ENCODE measurements at regions not wholly inside any gene's neighbourhood (a gene's known extent, or its start where the extent isn't known, plus 50 kb on each side); places are given as distances from the start of the nearest gene placed in this dataset.

GRCh38 chr11:22991196-22991595 lies 130.9 kb upstream of the CCDC179 start:
- Mint-ChIP-seq H3K27me3 (no peaks in the 10 kb centered on the region), H3K36me3 (no peaks in the 10 kb centered on the region), H3K27ac (no peak overlapping the region), H3K4me1 (no peaks in the 10 kb centered on the region), H3K4me3 (no peak overlapping the region), H3K9me3 (peaks cover 10 to 19% (median 13%) of the 10 kb centered on the region in 3 donors)

GRCh38 chr11:23006730-23007129 lies 146.5 kb upstream of the CCDC179 start:
- no peaks in the 10 kb centered on the region for H3K4me1 Mint-ChIP-seq
- H3K27me3 Mint-ChIP-seq, result no peaks in the 10 kb centered on the region
- H3K27ac Mint-ChIP-seq, result no peak overlapping the region
- H3K36me3 Mint-ChIP-seq, result peaks cover 2% of the 10 kb centered on the region
- no peak overlapping the region for H3K4me3 Mint-ChIP-seq
- peaks cover 6 to 15% (median 7%) of the 10 kb centered on the region in 3 donors for H3K9me3 Mint-ChIP-seq

GRCh38 chr11:23010790-23011335 lies 150.6 kb upstream of the CCDC179 start:
- peaks cover 0 to 3% (median 0%) of the 10 kb centered on the region in 3 donors for H3K9me3 Mint-ChIP-seq
- H3K27ac Mint-ChIP-seq, result no peak overlapping the region
- no peaks in the 10 kb centered on the region for H3K4me1 Mint-ChIP-seq
- H3K36me3 Mint-ChIP-seq, result no peaks in the 10 kb centered on the region
- H3K4me3 Mint-ChIP-seq, result no peak overlapping the region
- no peaks in the 10 kb centered on the region for H3K27me3 Mint-ChIP-seq

GRCh38 chr11:23012930-23013329 lies 152.7 kb upstream of the CCDC179 start:
- Mint-ChIP-seq H3K36me3 (no peaks in the 10 kb centered on the region), H3K9me3 (no peaks in the 10 kb centered on the region), H3K4me1 (no peaks in the 10 kb centered on the region), H3K27ac (no peak overlapping the region), H3K27me3 (no peaks in the 10 kb centered on the region), H3K4me3 (no peak overlapping the region)

- Mint-ChIP-seq H3K4me3 (no peak overlapping the region), H3K27ac (no peak overlapping the region), H3K27me3 (no peaks in the 10 kb centered on the region), H3K4me1 (no peaks in the 10 kb centered on the region), H3K36me3 (no peaks in the 10 kb centered on the region), H3K9me3 (no peaks in the 10 kb centered on the region)
Measured at GRCh38 chr11:23013509-23013908, 153.2 kb upstream of the CCDC179 start.

GRCh38 chr11:23021287-23021863 lies 161.1 kb upstream of the CCDC179 start:
- Mint-ChIP-seq H3K4me1 (no peaks in the 10 kb centered on the region), H3K27ac (no peak overlapping the region), H3K36me3 (no peaks in the 10 kb centered on the region), H3K9me3 (no peaks in the 10 kb centered on the region), H3K27me3 (no peaks in the 10 kb centered on the region), H3K4me3 (no peak overlapping the region)

GRCh38 chr11:23022854-23023253 lies 162.6 kb upstream of the CCDC179 start:
- H3K4me3 Mint-ChIP-seq, result no peak overlapping the region
- no peaks in the 10 kb centered on the region for H3K27me3 Mint-ChIP-seq
- H3K27ac Mint-ChIP-seq, result no peak overlapping the region
- no peaks in the 10 kb centered on the region for H3K9me3 Mint-ChIP-seq
- H3K4me1 Mint-ChIP-seq, result no peaks in the 10 kb centered on the region
- H3K36me3 Mint-ChIP-seq, result no peaks in the 10 kb centered on the region

- Mint-ChIP-seq H3K4me1 (no peaks in the 10 kb centered on the region), H3K9me3 (no peaks in the 10 kb centered on the region), H3K4me3 (no peak overlapping the region), H3K27me3 (no peaks in the 10 kb centered on the region), H3K27ac (no peak overlapping the region), H3K36me3 (no peaks in the 10 kb centered on the region)
Measured at GRCh38 chr11:23023319-23023718, 163.0 kb upstream of the CCDC179 start.

GRCh38 chr11:23041001-23041503 lies 180.8 kb upstream of the CCDC179 start:
- Mint-ChIP-seq H3K27me3 (no peaks in the 10 kb centered on the region), H3K4me3 (no peak overlapping the region), H3K4me1 (no peaks in the 10 kb centered on the region), H3K36me3 (no peaks in the 10 kb centered on the region), H3K9me3 (peaks cover 0 to 5% (median 2%) of the 10 kb centered on the region in 3 donors), H3K27ac (no peak overlapping the region)

- no peaks in the 10 kb centered on the region for H3K36me3 Mint-ChIP-seq
- H3K27ac Mint-ChIP-seq, result no peak overlapping the region
- no peaks in the 10 kb centered on the region for H3K4me1 Mint-ChIP-seq
- H3K9me3 Mint-ChIP-seq, result peaks cover 0 to 5% (median 3%) of the 10 kb centered on the region in 3 donors
- H3K4me3 Mint-ChIP-seq, result no peak overlapping the region
- no peaks in the 10 kb centered on the region for H3K27me3 Mint-ChIP-seq
Measured at GRCh38 chr11:23058656-23059055, 198.4 kb upstream of the CCDC179 start.

GRCh38 chr11:23063276-23063675 lies 203.0 kb upstream of the CCDC179 start:
- Mint-ChIP-seq H3K9me3 (peaks cover 2 to 3% (median 3%) of the 10 kb centered on the region in 3 donors), H3K27me3 (no peaks in the 10 kb centered on the region), H3K27ac (no peak overlapping the region), H3K4me1 (peaks cover 0 to 2% (median 0%) of the 10 kb centered on the region in 3 donors), H3K4me3 (no peak overlapping the region), H3K36me3 (peaks cover 1% of the 10 kb centered on the region)

- H3K9me3 Mint-ChIP-seq, result peaks cover 0 to 1% (median 0%) of the 10 kb centered on the region in 3 donors
- no peaks in the 10 kb centered on the region for H3K36me3 Mint-ChIP-seq
- no peak overlapping the region for H3K27ac Mint-ChIP-seq
- no peaks in the 10 kb centered on the region for H3K27me3 Mint-ChIP-seq
- H3K4me1 Mint-ChIP-seq, result no peaks in the 10 kb centered on the region
- no peak overlapping the region for H3K4me3 Mint-ChIP-seq
Measured at GRCh38 chr11:23078289-23078971, 218.2 kb upstream of the CCDC179 start.

- H3K4me1 Mint-ChIP-seq, result no peaks in the 10 kb centered on the region
- H3K4me3 Mint-ChIP-seq, result no peak overlapping the region
- H3K27ac Mint-ChIP-seq, result no peak overlapping the region
- H3K9me3 Mint-ChIP-seq, result no peaks in the 10 kb centered on the region
- no peaks in the 10 kb centered on the region for H3K36me3 Mint-ChIP-seq
- H3K27me3 Mint-ChIP-seq, result no peaks in the 10 kb centered on the region
Measured at GRCh38 chr11:23079382-23079813, 219.1 kb upstream of the CCDC179 start.

- no peaks in the 10 kb centered on the region for H3K36me3 Mint-ChIP-seq
- H3K4me3 Mint-ChIP-seq, result no peak overlapping the region
- H3K4me1 Mint-ChIP-seq, result no peaks in the 10 kb centered on the region
- no peak overlapping the region for H3K27ac Mint-ChIP-seq
- H3K27me3 Mint-ChIP-seq, result no peaks in the 10 kb centered on the region
- H3K9me3 Mint-ChIP-seq, result no peaks in the 10 kb centered on the region
Measured at GRCh38 chr11:23087407-23087806, 227.1 kb upstream of the CCDC179 start.

- Mint-ChIP-seq H3K4me1 (no peaks in the 10 kb centered on the region), H3K27ac (no peak overlapping the region), H3K4me3 (no peak overlapping the region)
Measured at GRCh38 chr11:23090659-23091058, 230.4 kb upstream of the CCDC179 start.

More at GRCh38 chr11:23090659-23091058, 230.4 kb upstream of the CCDC179 start:
- no peaks in the 10 kb centered on the region for H3K27me3 Mint-ChIP-seq
- H3K36me3 Mint-ChIP-seq, result no peaks in the 10 kb centered on the region
- H3K9me3 Mint-ChIP-seq, result no peaks in the 10 kb centered on the region
